ENCODE measurements at regions not wholly inside any gene's neighbourhood (a gene's known extent, or its start where the extent isn't known, plus 50 kb on each side); places are given as distances from the start of the nearest gene placed in this dataset.
"Not testable (repeated sequence)": the region's sequence is repeated elsewhere in the genome, so short reads cannot be mapped to it uniquely, and the experiment has no call there.

DNA sequence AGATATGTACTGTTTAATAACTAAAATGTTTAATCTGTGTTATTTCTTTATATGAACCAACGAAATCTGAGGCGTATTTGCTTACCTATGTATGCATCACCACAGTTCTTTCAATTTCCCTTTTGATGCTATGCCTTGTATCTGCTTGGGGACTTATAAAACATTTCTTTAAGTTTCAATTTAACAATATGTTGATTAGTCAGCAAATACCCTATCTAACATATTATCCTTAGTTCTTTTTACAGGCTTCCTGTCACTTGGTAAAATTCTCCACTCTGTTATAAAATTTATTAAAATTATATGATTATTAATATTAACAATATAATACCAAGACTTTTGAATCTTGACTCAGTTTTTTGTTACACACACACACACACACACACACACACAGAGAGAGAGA lies 174.3 kb downstream of the CPS1 start:
- H3K27ac ChIP-seq (ENCODE audit: insufficient read depth in 1 of 2, low read depth in 1 of 2, low read length in 2 of 2, poor library complexity in 1 of 2, severe bottlenecking in 2 of 2): no peak overlapping the region
- H3K36me3 ChIP-seq (ENCODE audit: control insufficient read depth in 4 of 4, insufficient read depth in 4 of 4, low read length in 3 of 4): no peaks in the 10 kb centered on the region
- no CpG with 5 or more reads among the region's 2 CpGs for WGBS (ENCODE audit: insufficient coverage)
- ChIA-PET POLR2A (interaction anchor here (0.7 kb wide), 2 partner anchors 46 to 191 kb away, joined by 3 read pairs; no protein-coding TSS in a partner anchor), CTCF (no interaction called here)
- H3K9me3 ChIP-seq (ENCODE audit: control extremely low read depth in 1 of 5, control insufficient read depth in 4 of 5, insufficient read depth in 2 of 5, low read depth in 1 of 5, low read length in 4 of 5): no peaks in the 10 kb centered on the region
- H3K27me3 ChIP-seq (replicated peaks in 2 of 5; ENCODE audit: control insufficient read depth in 4 of 5, insufficient read depth in 5 of 5, low read length in 4 of 5): no peaks in the 10 kb centered on the region
- no peak for DNase-seq
- no peak overlapping the region for H3K4me3 ChIP-seq (ENCODE audit: control insufficient read depth in 1 of 7, extremely low read depth in 1 of 7, insufficient read depth in 4 of 7, low read depth in 2 of 7, low read length in 6 of 7)
- H3K4me1 ChIP-seq (ENCODE audit: control extremely low read depth in 1 of 4, control insufficient read depth in 4 of 4, insufficient read depth in 4 of 4, low read length in 3 of 4): peaks cover 0 to 3% (median 0%) of the 10 kb centered on the region in 4 experiments

- H3K4me3 ChIP-seq (ENCODE audit: control insufficient read depth in 1 of 7, extremely low read depth in 1 of 7, insufficient read depth in 4 of 7, low read depth in 2 of 7, low read length in 6 of 7); H3K9me3 ChIP-seq (ENCODE audit: control extremely low read depth in 1 of 5, control insufficient read depth in 4 of 5, insufficient read depth in 2 of 5, low read depth in 1 of 5, low read length in 4 of 5); POLR2A ChIA-PET; CTCF ChIA-PET; H3K27ac ChIP-seq (ENCODE audit: insufficient read depth in 1 of 2, low read depth in 1 of 2, low read length in 2 of 2, poor library complexity in 1 of 2, severe bottlenecking in 2 of 2); DNase-seq; H3K36me3 ChIP-seq (ENCODE audit: control insufficient read depth in 4 of 4, insufficient read depth in 4 of 4, low read length in 3 of 4); H3K4me1 ChIP-seq (ENCODE audit: control extremely low read depth in 1 of 4, control insufficient read depth in 4 of 4, insufficient read depth in 4 of 4, low read length in 3 of 4); H3K27me3 ChIP-seq (replicated peaks in 2 of 5; ENCODE audit: control insufficient read depth in 4 of 5, insufficient read depth in 5 of 5, low read length in 4 of 5): not testable (repeated sequence)
- 46% methylated on average over 7 of the region's 9 CpGs for WGBS (ENCODE audit: insufficient coverage)
Observed at GRCh38 chr2:210746826-210747225, 190.4 kb downstream of the CPS1 start.

GRCh38 chr2:210752532-210752931 lies 196.1 kb downstream of the CPS1 start:
- CTCF ChIA-PET: no interaction called here
- no peaks in the 10 kb centered on the region for H3K36me3 ChIP-seq (ENCODE audit: control insufficient read depth in 4 of 4, insufficient read depth in 4 of 4, low read length in 3 of 4)
- H3K4me1 ChIP-seq (ENCODE audit: control extremely low read depth in 1 of 4, control insufficient read depth in 4 of 4, insufficient read depth in 4 of 4, low read length in 3 of 4): no peaks in the 10 kb centered on the region
- H3K4me3 ChIP-seq (ENCODE audit: control insufficient read depth in 1 of 7, extremely low read depth in 1 of 7, insufficient read depth in 4 of 7, low read depth in 2 of 7, low read length in 6 of 7): no peak overlapping the region
- no peaks in the 10 kb centered on the region for H3K9me3 ChIP-seq (ENCODE audit: control extremely low read depth in 1 of 5, control insufficient read depth in 4 of 5, insufficient read depth in 2 of 5, low read depth in 1 of 5, low read length in 4 of 5)
- POLR2A ChIA-PET: no interaction called here
- no peak for DNase-seq
- H3K27me3 ChIP-seq (replicated peaks in 2 of 5; ENCODE audit: control insufficient read depth in 4 of 5, insufficient read depth in 5 of 5, low read length in 4 of 5): peaks cover 0 to 3% (median 0%) of the 10 kb centered on the region in 5 experiments
- 96% methylated on average over 5 of the region's 6 CpGs for WGBS (ENCODE audit: insufficient coverage)
- H3K27ac ChIP-seq (ENCODE audit: insufficient read depth in 1 of 2, low read depth in 1 of 2, low read length in 2 of 2, poor library complexity in 1 of 2, severe bottlenecking in 2 of 2): no peak overlapping the region

- ChIA-PET CTCF (no interaction called here), POLR2A (no interaction called here)
- Histone ChIP-seq H3K27me3 (replicated peaks in 2 of 5; ENCODE audit: control insufficient read depth in 4 of 5, insufficient read depth in 5 of 5, low read length in 4 of 5) (peaks cover 0 to 3% (median 0%) of the 10 kb centered on the region in 5 experiments), H3K4me1 (ENCODE audit: control extremely low read depth in 1 of 4, control insufficient read depth in 4 of 4, insufficient read depth in 4 of 4, low read length in 3 of 4) (no peaks in the 10 kb centered on the region), H3K4me3 (ENCODE audit: control insufficient read depth in 1 of 7, extremely low read depth in 1 of 7, insufficient read depth in 4 of 7, low read depth in 2 of 7, low read length in 6 of 7) (no peak overlapping the region), H3K9me3 (ENCODE audit: control extremely low read depth in 1 of 5, control insufficient read depth in 4 of 5, insufficient read depth in 2 of 5, low read depth in 1 of 5, low read length in 4 of 5) (no peaks in the 10 kb centered on the region), H3K36me3 (ENCODE audit: control insufficient read depth in 4 of 4, insufficient read depth in 4 of 4, low read length in 3 of 4) (no peaks in the 10 kb centered on the region), H3K27ac (ENCODE audit: insufficient read depth in 1 of 2, low read depth in 1 of 2, low read length in 2 of 2, poor library complexity in 1 of 2, severe bottlenecking in 2 of 2) (no peak overlapping the region)
- 93% methylated on average over 2 of the region's 3 CpGs for WGBS (ENCODE audit: insufficient coverage)
- DNase-seq: no peak
Observed at GRCh38 chr2:210753386-210753785, 197.0 kb downstream of the CPS1 start.

GRCh38 chr2:210756855-210757254 lies 200.5 kb downstream of the CPS1 start:
- CTCF ChIA-PET: no interaction called here
- Histone ChIP-seq H3K4me1 (ENCODE audit: control extremely low read depth in 1 of 4, control insufficient read depth in 4 of 4, insufficient read depth in 4 of 4, low read length in 3 of 4) (no peaks in the 10 kb centered on the region), H3K4me3 (ENCODE audit: control insufficient read depth in 1 of 7, extremely low read depth in 1 of 7, insufficient read depth in 4 of 7, low read depth in 2 of 7, low read length in 6 of 7) (no peak overlapping the region), H3K9me3 (ENCODE audit: control extremely low read depth in 1 of 5, control insufficient read depth in 4 of 5, insufficient read depth in 2 of 5, low read depth in 1 of 5, low read length in 4 of 5) (no peaks in the 10 kb centered on the region), H3K36me3 (ENCODE audit: control insufficient read depth in 4 of 4, insufficient read depth in 4 of 4, low read length in 3 of 4) (no peaks in the 10 kb centered on the region), H3K27ac (ENCODE audit: insufficient read depth in 1 of 2, low read depth in 1 of 2, low read length in 2 of 2, poor library complexity in 1 of 2, severe bottlenecking in 2 of 2) (no peak overlapping the region), H3K27me3 (replicated peaks in 2 of 5; ENCODE audit: control insufficient read depth in 4 of 5, insufficient read depth in 5 of 5, low read length in 4 of 5) (peaks cover 0 to 3% (median 0%) of the 10 kb centered on the region in 5 experiments)
- no peak for DNase-seq
- POLR2A ChIA-PET: no interaction called here

- Histone ChIP-seq H3K9me3 (ENCODE audit: control extremely low read depth in 1 of 5, control insufficient read depth in 4 of 5, insufficient read depth in 2 of 5, low read depth in 1 of 5, low read length in 4 of 5) (no peaks in the 10 kb centered on the region), H3K36me3 (ENCODE audit: control insufficient read depth in 4 of 4, insufficient read depth in 4 of 4, low read length in 3 of 4) (no peaks in the 10 kb centered on the region), H3K4me1 (ENCODE audit: control extremely low read depth in 1 of 4, control insufficient read depth in 4 of 4, insufficient read depth in 4 of 4, low read length in 3 of 4) (no peaks in the 10 kb centered on the region), H3K4me3 (ENCODE audit: control insufficient read depth in 1 of 7, extremely low read depth in 1 of 7, insufficient read depth in 4 of 7, low read depth in 2 of 7, low read length in 6 of 7) (no peak overlapping the region), H3K27ac (ENCODE audit: insufficient read depth in 1 of 2, low read depth in 1 of 2, low read length in 2 of 2, poor library complexity in 1 of 2, severe bottlenecking in 2 of 2) (no peak overlapping the region), H3K27me3 (replicated peaks in 2 of 5; ENCODE audit: control insufficient read depth in 4 of 5, insufficient read depth in 5 of 5, low read length in 4 of 5) (no peaks in the 10 kb centered on the region)
- ChIA-PET CTCF (interaction anchor here (1.3 kb wide), 1 partner anchor 17 kb away, joined by 4 read pairs; no protein-coding TSS in a partner anchor), POLR2A (no interaction called here)
- 88% methylated on average over 9 of the region's 9 CpGs for WGBS (ENCODE audit: insufficient coverage)
- DNase-seq: no peak
Observed at GRCh38 chr2:210762604-210763588, 206.5 kb downstream of the CPS1 start.

DNA sequence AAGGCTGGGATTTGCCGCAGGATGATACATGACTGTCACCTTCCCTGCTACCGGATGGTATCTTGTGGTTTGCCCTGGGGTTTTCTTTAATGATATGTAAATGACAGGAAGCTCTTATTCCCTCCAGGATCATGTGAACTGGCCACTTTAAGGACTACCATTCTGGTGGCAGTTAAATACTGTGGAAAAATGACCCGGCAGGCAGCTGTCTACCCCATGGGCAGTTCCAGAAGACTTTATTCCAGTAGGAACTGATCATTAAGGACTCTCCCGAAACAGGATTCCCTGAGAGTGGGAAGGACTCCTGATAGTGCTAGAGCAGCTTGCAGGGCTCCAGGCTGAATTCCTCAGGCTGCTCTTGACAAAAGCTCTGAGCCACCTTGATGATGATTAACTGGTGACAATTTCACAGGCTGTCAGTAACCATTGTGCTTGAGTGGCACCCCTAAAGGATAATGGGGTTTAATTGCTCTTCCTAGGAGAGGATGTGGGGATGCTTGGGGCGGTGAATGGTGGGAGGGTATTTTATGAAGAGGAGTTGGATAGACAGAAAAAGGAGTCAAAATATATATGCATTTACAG lies 212.0 kb downstream of the CPS1 start:
- CTCF ChIA-PET: no interaction called here
- Histone ChIP-seq H3K36me3 (ENCODE audit: control insufficient read depth in 4 of 4, insufficient read depth in 4 of 4, low read length in 3 of 4) (no peaks in the 10 kb centered on the region), H3K4me1 (ENCODE audit: control extremely low read depth in 1 of 4, control insufficient read depth in 4 of 4, insufficient read depth in 4 of 4, low read length in 3 of 4) (no peaks in the 10 kb centered on the region), H3K27ac (ENCODE audit: insufficient read depth in 1 of 2, low read depth in 1 of 2, low read length in 2 of 2, poor library complexity in 1 of 2, severe bottlenecking in 2 of 2) (no peak overlapping the region), H3K4me3 (ENCODE audit: control insufficient read depth in 1 of 7, extremely low read depth in 1 of 7, insufficient read depth in 4 of 7, low read depth in 2 of 7, low read length in 6 of 7) (no peak overlapping the region), H3K27me3 (replicated peaks in 2 of 5; ENCODE audit: control insufficient read depth in 4 of 5, insufficient read depth in 5 of 5, low read length in 4 of 5) (peaks cover 0 to 10% (median 0%) of the 10 kb centered on the region in 5 experiments), H3K9me3 (ENCODE audit: control extremely low read depth in 1 of 5, control insufficient read depth in 4 of 5, insufficient read depth in 2 of 5, low read depth in 1 of 5, low read length in 4 of 5) (peaks cover 0 to 2% (median 0%) of the 10 kb centered on the region in 5 experiments)
- WGBS (ENCODE audit: insufficient coverage): 90% methylated on average over 3 of the region's 5 CpGs
- no peak for DNase-seq
- POLR2A ChIA-PET: interaction anchor here (0.6 kb wide), 1 partner anchor 831 kb away, joined by 3 read pairs; no protein-coding TSS in a partner anchor

Measured in common myeloid progenitor, CD34-positive (primary cell).